SK-N-SH treated with all-trans-retinoic acid at 6 μM for 48 hours (cell line): ENCODE measurements at regions not wholly inside any gene's neighbourhood (a gene's known extent, or its start where the extent isn't known, plus 50 kb on each side); places are given as distances from the start of the nearest gene placed in this dataset.

ENCODE experiments used
- ATAC-seq: fragments of 200-7000 bp; cut with Tn5 transposase; 3 replicates; pipeline ENCODE4 v1.9.1; 2020; ENCODE audit warnings: mild to moderate bottlenecking, moderate library complexity
- ARNTL ChIP-seq: fragments of 450-650 bp; formaldehyde crosslinking; IDR thresholded peaks from 2 replicates; pipeline ENCODE4 v1.5.0; 2020; ENCODE audit warnings: low read depth, mild to moderate bottlenecking, moderate library complexity, borderline replicate concordance
- BACH2 ChIP-seq: fragments of 250-450 bp; sonication (Bioruptor Pico); IDR thresholded peaks from 2 replicates; pipeline ENCODE4 v1.9.0; 2021; ENCODE audit warnings: mild to moderate bottlenecking, borderline replicate concordance
- GLIS3 ChIP-seq: fragments of 250-450 bp; sonication (Bioruptor Pico); IDR thresholded peaks from 2 replicates; pipeline ENCODE4 v1.5.0; 2020; ENCODE audit warnings: mild to moderate bottlenecking, moderate library complexity
- ISL1 ChIP-seq: fragments of 250-450 bp; sonication (Bioruptor Pico); IDR thresholded peaks from 2 replicates; pipeline ENCODE4 v2.1.2; 2022; ENCODE audit warnings: mild to moderate bottlenecking, moderate library complexity
- OSR1 ChIP-seq: fragments of 250-450 bp; sonication (Bioruptor Pico); IDR thresholded peaks from 2 replicates; pipeline ENCODE4 v1.8.0; 2022; ENCODE audit warnings: moderate library complexity, mild to moderate bottlenecking, inconsistent platforms
- PATZ1 ChIP-seq: fragments of 250-450 bp; sonication (Bioruptor Pico); IDR thresholded peaks from 2 replicates; pipeline ENCODE4 v1.8.0; 2020; ENCODE audit warnings: mild to moderate bottlenecking, moderate library complexity, borderline replicate concordance
- POU6F1 ChIP-seq: fragments of 250-450 bp; sonication (Bioruptor Pico); IDR thresholded peaks from 2 replicates; pipeline ENCODE4 v1.8.0; 2021; ENCODE audit warnings: low read depth, mild to moderate bottlenecking, moderate library complexity, borderline replicate concordance
- PPARA ChIP-seq: fragments of 250-450 bp; sonication (Bioruptor Pico); IDR thresholded peaks from 2 replicates; pipeline ENCODE4 v1.5.0; 2020; ENCODE audit warnings: mild to moderate bottlenecking, borderline replicate concordance
- RARB ChIP-seq: fragments of 250-450 bp; sonication (Bioruptor Pico); IDR thresholded peaks from 2 replicates; pipeline ENCODE4 v1.8.0; 2021; ENCODE audit warnings: mild to moderate bottlenecking, moderate library complexity
- SNAI2 ChIP-seq: fragments of 250-450 bp; sonication (Bioruptor Pico); IDR thresholded peaks from 2 replicates; pipeline ENCODE4 v1.5.0; 2020; ENCODE audit warnings: mild to moderate bottlenecking, moderate library complexity
- TCF4 ChIP-seq: fragments of 250-450 bp; sonication (Bioruptor Pico); IDR thresholded peaks from 2 replicates; pipeline ENCODE4 v1.8.0; 2021; ENCODE audit warnings: mild to moderate bottlenecking, moderate library complexity, borderline replicate concordance
- TOX ChIP-seq: fragments of 250-450 bp; sonication (Bioruptor Pico); IDR thresholded peaks from 2 replicates; pipeline ENCODE4 v1.8.0; 2021; ENCODE audit warnings: mild to moderate bottlenecking, moderate library complexity, borderline replicate concordance
- TSHZ2 ChIP-seq: fragments of 250-450 bp; sonication (Bioruptor Pico); IDR thresholded peaks from 2 replicates; pipeline ENCODE4 v1.5.0; 2020; ENCODE audit warnings: mild to moderate bottlenecking, moderate library complexity
- ZC3H10 ChIP-seq: fragments of 250-450 bp; sonication (Bioruptor Pico); IDR thresholded peaks from 2 replicates; pipeline ENCODE4 v1.5.1; 2021; ENCODE audit warnings: mild to moderate bottlenecking, moderate library complexity
- ZFP3 ChIP-seq: fragments of 250-450 bp; sonication (Bioruptor Pico); IDR thresholded peaks from 2 replicates; pipeline ENCODE4 v1.5.0; 2020; ENCODE audit warnings: mild to moderate bottlenecking, moderate library complexity
- ZNF565 ChIP-seq: fragments of 450-650 bp; formaldehyde crosslinking; conservative IDR thresholded peaks from 2 replicates; pipeline ENCODE4 v1.5.0; 2020; ENCODE audit warnings: low read depth, mild to moderate bottlenecking, moderate library complexity
- ZNF70 ChIP-seq: fragments of 450-650 bp; formaldehyde crosslinking; IDR thresholded peaks from 2 replicates; pipeline ENCODE4 v1.5.0; 2020; ENCODE audit warnings: mild to moderate bottlenecking, moderate library complexity

- TF ChIP-seq POU6F1 (CRISPR knock-in tag) = no peak
- no peak for TF ChIP-seq PPARA (CRISPR knock-in tag)
- no peak for TF ChIP-seq BACH2 (CRISPR knock-in tag)
- TF ChIP-seq TSHZ2 (CRISPR knock-in tag) = no peak
These were observed 807.1 kb downstream of the CDH9 start (continued) for GRCh38 chr5:26231316-26231715.

- TF ChIP-seq PATZ1 (CRISPR knock-in tag) (no peak), ZNF565 (CRISPR knock-in tag) (no peak), ISL1 (CRISPR knock-in tag) (no peak), ZNF70 (no peak), POU6F1 (CRISPR knock-in tag) (no peak), ARNTL (CRISPR knock-in tag) (no peak), TSHZ2 (CRISPR knock-in tag) (no peak)
- TF ChIP-seq, all 23 proteins: peak for 0
- no peak for ATAC-seq
These were observed 808.5 kb downstream of the CDH9 start for GRCh38 chr5:26229848-26230247.

- TF ChIP-seq ZFP3 (CRISPR knock-in tag) (no peak), TOX (CRISPR knock-in tag) (no peak), ZNF70 (no peak), ARNTL (CRISPR knock-in tag) (no peak), TCF4 (CRISPR knock-in tag) (no peak), GLIS3 (CRISPR knock-in tag) (no peak), RARB (CRISPR knock-in tag) (no peak), ISL1 (CRISPR knock-in tag) (no peak), OSR1 (no peak), ZNF565 (CRISPR knock-in tag) (no peak), TSHZ2 (CRISPR knock-in tag) (no peak), BACH2 (CRISPR knock-in tag) (no peak), SNAI2 (no peak), POU6F1 (CRISPR knock-in tag) (no peak), ZC3H10 (CRISPR knock-in tag) (no peak)
- TF ChIP-seq, all 23 proteins: peak for 0
- ATAC-seq = no peak
These were observed 811.1 kb downstream of the CDH9 start for GRCh38 chr5:26227245-26227644.
